GM18511 (cell line): ENCODE measurements at regions not wholly inside any gene's neighbourhood (a gene's known extent, or its start where the extent isn't known, plus 50 kb on each side); places are given as distances from the start of the nearest gene placed in this dataset.

ENCODE experiments used
- ATAC-seq: cut with Tn5 transposase; IDR thresholded peaks from one replicate; pipeline ENCODE4 v1.9.1; 2021; ENCODE audit warnings: mild to moderate bottlenecking, moderate library complexity; ENCODE audit not compliant: unreplicated experiment

GRCh38 chr14:101024686-101025085 lies 121.2 kb upstream of the RTL1 start:
- no peak for ATAC-seq

GRCh38 chr14:101025131-101025530 lies 121.6 kb upstream of the RTL1 start:
- ATAC-seq: no peak

GRCh38 chr14:101025696-101026095 lies 122.2 kb upstream of the RTL1 start:
- no peak for ATAC-seq

GRCh38 chr14:101026341-101026740 lies 122.8 kb upstream of the RTL1 start:
- no peak for ATAC-seq

- no peak for ATAC-seq
These were observed 123.8 kb upstream of the RTL1 start for GRCh38 chr14:101027291-101027690.

- no peak for ATAC-seq
These were observed 124.4 kb upstream of the RTL1 start for GRCh38 chr14:101027966-101028365.

GRCh38 chr14:101028971-101029667 lies 125.6 kb upstream of the RTL1 start:
- no peak for ATAC-seq

- ATAC-seq: no peak
These were observed 126.3 kb upstream of the RTL1 start for GRCh38 chr14:101029668-101030290.

GRCh38 chr14:101030586-101030985 lies 127.1 kb upstream of the RTL1 start:
- no peak for ATAC-seq

- no peak for ATAC-seq
These were observed 127.7 kb upstream of the RTL1 start for GRCh38 chr14:101031186-101031585.

GRCh38 chr14:101031721-101032120 lies 128.2 kb upstream of the RTL1 start:
- ATAC-seq: no peak

GRCh38 chr14:101032433-101032832 lies 128.9 kb upstream of the RTL1 start:
- ATAC-seq: no peak

GRCh38 chr14:101033006-101033405 lies 129.5 kb upstream of the RTL1 start:
- no peak for ATAC-seq

- no peak for ATAC-seq
These were observed 130.1 kb upstream of the RTL1 start for GRCh38 chr14:101033446-101034165.

GRCh38 chr14:101034986-101035385 lies 131.5 kb upstream of the RTL1 start:
- ATAC-seq: no peak

GRCh38 chr14:101035466-101036225 lies 132.1 kb upstream of the RTL1 start:
- ATAC-seq: no peak

GRCh38 chr14:101037021-101037817 lies 133.7 kb upstream of the RTL1 start:
- ATAC-seq: no peak

- ATAC-seq: no peak
These were observed 135.7 kb upstream of the RTL1 start for GRCh38 chr14:101039031-101039754.

- ATAC-seq: no peak
These were observed 136.2 kb upstream of the RTL1 start for GRCh38 chr14:101039755-101040138.
